Activated naive CD4-positive, alpha-beta T cell treated with anti-CD3 and anti-CD28 coated beads, Interleukin-2, amount 50 U/mL, for 24 hours (primary cell): ENCODE measurements at regions not wholly inside any gene's neighbourhood (a gene's known extent, or its start where the extent isn't known, plus 50 kb on each side); places are given as distances from the start of the nearest gene placed in this dataset.

Experiments
- H3K27ac Mint-ChIP-seq: one replicate; pipeline ENCODE4 v1.8.0; 2021; ENCODE audit warnings: mild to moderate bottlenecking, mixed read lengths
- H3K27me3 Mint-ChIP-seq: one replicate; pipeline ENCODE4 v1.8.0; 2021; ENCODE audit warnings: mixed read lengths
- H3K36me3 Mint-ChIP-seq: one replicate; pipeline ENCODE4 v1.8.0; 2021; ENCODE audit warnings: mixed read lengths
- H3K4me1 Mint-ChIP-seq: one replicate; pipeline ENCODE4 v1.8.0; 2021; ENCODE audit warnings: mixed read lengths
- H3K4me3 Mint-ChIP-seq: one replicate; pipeline ENCODE4 v1.8.0; 2021; ENCODE audit warnings: mild to moderate bottlenecking, mixed read lengths
- H3K9me3 Mint-ChIP-seq: one replicate; pipeline ENCODE4 v1.8.0; 2021; ENCODE audit warnings: mixed read lengths

DNA sequence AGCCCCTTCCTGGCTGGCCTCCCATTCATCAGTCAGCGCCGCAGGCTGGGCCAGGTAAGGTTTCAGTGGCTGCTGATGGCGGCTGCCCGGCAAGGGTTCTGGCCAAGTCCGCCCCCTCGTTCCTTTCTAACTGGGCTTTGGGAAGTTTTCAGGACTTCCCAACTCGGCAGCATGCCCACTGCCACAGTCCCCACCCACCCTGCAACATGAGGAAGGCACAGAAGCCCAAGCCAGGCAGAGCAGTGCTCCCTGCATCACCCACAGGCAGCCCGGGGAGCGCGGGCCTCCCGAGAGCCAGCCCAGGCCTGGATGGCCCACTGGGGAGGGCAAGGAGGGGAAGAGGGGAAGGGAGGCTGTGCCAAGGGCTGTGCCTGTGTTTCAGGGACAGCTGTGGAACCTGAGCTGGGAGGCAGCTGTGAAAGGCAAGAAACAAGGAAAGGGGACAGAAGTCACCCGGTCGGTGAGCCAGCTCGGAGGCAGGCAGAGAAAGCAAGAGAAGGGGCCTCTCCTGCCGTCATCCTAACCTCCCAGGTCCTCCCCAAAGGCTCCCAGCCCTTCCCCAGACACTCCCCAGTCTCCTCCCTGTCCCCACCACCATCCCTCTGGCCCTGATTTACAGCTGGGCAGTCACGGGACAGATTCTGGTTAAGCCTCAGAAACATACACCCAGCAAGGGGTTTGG lies 73.9 kb downstream of the CPN2 start:
- Mint-ChIP-seq H3K4me3 (no peak overlapping the region), H3K27me3 (no peaks in the 10 kb centered on the region), H3K9me3 (no peaks in the 10 kb centered on the region), H3K27ac (no peak overlapping the region), H3K4me1 (peaks cover 12% of the 10 kb centered on the region), H3K36me3 (no peaks in the 10 kb centered on the region)

DNA sequence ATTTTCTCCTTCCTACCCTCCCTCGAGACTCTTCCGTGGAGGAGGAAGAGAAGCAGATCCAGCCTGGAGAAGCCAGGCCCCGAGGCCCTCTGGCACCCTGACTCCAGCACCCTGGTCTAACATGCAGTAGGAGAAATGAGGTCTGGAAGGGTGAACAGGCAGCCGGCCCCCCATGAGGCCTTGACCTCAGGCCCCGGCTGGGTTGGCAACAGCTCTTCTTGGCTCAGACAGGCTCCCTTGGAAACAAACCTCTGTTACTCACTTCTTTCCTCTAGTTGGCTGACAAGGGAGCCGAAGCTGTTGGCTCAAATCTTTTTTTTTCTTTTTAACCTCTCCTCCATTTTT lies 73.4 kb downstream of the CPN2 start:
- Mint-ChIP-seq H3K4me1 (peaks cover 12% of the 10 kb centered on the region), H3K36me3 (no peaks in the 10 kb centered on the region), H3K27ac (no peak overlapping the region), H3K4me3 (no peak overlapping the region), H3K9me3 (no peaks in the 10 kb centered on the region), H3K27me3 (no peaks in the 10 kb centered on the region)

DNA sequence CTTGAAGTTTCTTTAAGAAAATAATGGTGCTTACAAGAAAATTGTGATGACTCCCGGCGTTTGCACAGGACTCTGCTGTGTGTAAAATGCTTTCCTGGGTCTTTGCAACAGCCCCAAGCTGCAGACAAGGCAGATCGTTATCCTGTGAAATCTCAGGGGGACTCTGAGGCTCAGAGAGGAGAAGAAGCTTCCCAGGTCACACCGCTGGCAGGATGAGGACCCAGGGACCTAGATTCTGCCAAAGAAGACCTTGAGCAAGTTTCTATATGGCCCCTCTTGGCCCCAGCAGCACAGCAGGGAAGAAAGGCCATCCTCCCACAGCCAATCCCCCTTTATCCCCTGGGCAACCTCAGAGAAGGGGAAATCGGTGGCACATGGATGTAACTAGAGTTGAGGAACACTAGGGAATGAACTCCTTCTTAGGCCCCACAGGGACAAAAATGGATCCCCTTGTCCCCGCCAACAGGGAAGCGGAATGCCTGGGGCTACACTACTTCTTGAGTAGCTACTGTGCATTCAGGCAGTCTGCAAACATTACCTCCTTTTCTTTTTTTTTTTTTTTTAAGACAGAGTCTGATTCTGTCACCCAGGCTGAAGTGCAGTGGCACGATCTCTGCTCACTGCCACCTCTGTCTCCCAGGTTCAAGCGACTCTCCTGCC lies 72.8 kb downstream of the CPN2 start:
- Mint-ChIP-seq H3K27ac (no peak overlapping the region), H3K4me3 (no peak overlapping the region), H3K27me3 (no peaks in the 10 kb centered on the region), H3K4me1 (peaks cover 12% of the 10 kb centered on the region), H3K9me3 (no peaks in the 10 kb centered on the region), H3K36me3 (no peaks in the 10 kb centered on the region)

DNA sequence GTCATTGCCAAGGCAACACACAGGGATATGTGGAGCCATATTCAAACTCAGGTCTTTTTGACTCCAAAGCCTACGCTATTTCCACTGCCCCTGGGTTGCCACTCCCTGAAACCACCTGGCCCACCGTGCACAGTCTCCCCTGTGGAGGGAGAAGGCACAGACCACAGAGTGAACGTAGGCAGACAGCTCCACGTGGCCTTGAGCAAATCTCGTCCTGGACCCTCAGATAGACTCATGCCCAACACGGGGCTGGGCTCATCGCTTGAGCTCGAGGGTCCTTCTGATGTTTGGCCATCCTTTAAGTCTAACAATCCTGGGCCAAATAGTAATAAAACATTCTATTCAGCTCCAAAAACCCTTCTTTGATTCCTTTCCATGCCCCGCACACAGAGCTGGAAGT lies 72.0 kb downstream of the CPN2 start:
- peaks cover 12% of the 10 kb centered on the region for H3K4me1 Mint-ChIP-seq
- H3K9me3 Mint-ChIP-seq, result no peaks in the 10 kb centered on the region
- no peak overlapping the region for H3K4me3 Mint-ChIP-seq
- H3K27me3 Mint-ChIP-seq, result no peaks in the 10 kb centered on the region
- H3K36me3 Mint-ChIP-seq, result no peaks in the 10 kb centered on the region
- H3K27ac Mint-ChIP-seq, result no peak overlapping the region

DNA sequence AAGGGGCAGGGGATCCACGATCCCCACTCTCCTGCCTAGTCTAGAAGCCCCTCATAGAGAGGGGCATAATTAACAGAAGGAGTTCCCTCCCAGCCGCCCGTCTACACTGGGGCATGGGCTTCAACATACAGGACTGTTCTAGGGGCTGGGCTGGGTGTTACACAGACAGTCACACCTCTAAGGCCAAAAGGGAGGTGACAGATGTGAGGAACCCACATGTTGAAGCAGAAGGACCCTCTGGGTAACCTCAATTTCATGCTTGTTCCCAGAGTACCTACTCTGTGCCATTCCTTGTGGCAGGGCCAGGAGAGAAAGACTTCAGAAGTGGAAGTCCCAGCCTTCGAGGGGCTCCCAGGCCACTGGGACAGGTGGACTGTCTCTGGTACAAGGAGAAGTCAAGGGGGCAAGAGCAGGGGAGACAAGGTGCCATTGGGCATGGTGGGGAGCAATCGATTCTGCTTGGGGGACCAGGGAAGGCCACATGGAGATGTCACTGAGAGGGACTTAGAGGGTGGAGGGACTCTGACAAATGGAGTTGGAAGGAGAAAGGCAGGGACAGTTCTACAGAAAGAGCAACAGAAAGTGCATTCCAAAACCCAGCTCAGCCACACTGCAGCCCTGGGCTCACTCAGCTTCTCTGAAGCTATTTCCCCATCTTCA lies 71.3 kb downstream of the CPN2 start:
- Mint-ChIP-seq H3K27me3 (no peaks in the 10 kb centered on the region), H3K27ac (no peak overlapping the region), H3K4me1 (peaks cover 10% of the 10 kb centered on the region), H3K4me3 (no peak overlapping the region), H3K9me3 (no peaks in the 10 kb centered on the region), H3K36me3 (no peaks in the 10 kb centered on the region)

DNA sequence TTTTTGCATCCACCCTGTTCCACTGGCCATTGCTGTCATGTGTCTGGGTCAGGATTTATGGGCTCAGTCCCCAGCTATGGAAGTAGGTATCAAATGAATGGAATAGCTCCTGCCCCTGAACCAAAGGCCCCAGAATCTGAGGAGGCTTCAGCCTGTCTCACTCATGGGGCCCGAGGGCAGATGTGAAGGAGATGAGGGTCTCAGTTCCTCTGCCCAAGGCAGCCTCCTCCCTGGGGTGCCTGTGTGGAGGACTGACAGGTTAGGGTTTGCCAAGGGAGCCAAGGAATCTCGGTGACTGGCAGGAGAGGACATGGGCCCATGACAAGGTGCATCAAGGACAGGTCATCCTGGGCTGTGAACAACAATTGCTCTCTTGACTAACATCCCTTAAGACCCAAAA lies 70.4 kb downstream of the CPN2 start:
- Mint-ChIP-seq H3K36me3 (no peaks in the 10 kb centered on the region), H3K27ac (no peak overlapping the region), H3K27me3 (no peaks in the 10 kb centered on the region), H3K9me3 (no peaks in the 10 kb centered on the region), H3K4me1 (peaks cover 4% of the 10 kb centered on the region), H3K4me3 (no peak overlapping the region)

DNA sequence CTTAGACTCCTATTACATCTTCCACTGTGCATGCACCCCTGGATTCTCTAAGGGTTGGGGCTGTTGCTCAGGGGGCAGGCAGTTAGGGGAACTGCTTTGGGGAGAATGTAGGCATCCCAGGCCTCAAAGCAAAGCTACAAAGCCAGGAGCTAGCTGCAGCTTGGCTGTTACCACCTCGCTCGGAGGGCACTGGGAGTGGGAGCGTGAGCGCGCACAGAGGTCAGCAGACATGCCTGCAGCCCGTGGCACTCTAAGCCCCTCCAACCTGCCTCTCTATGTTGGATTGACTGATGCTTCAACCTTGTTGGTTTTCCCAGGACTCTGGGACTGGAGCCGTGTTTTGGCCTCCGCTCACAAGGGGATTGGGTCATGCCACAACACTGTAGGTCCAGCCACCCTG lies 69.8 kb downstream of the CPN2 start:
- H3K9me3 Mint-ChIP-seq, result no peaks in the 10 kb centered on the region
- H3K4me1 Mint-ChIP-seq, result peaks cover 4% of the 10 kb centered on the region
- H3K27me3 Mint-ChIP-seq, result no peaks in the 10 kb centered on the region
- H3K4me3 Mint-ChIP-seq, result no peak overlapping the region
- no peaks in the 10 kb centered on the region for H3K36me3 Mint-ChIP-seq
- H3K27ac Mint-ChIP-seq, result no peak overlapping the region

DNA sequence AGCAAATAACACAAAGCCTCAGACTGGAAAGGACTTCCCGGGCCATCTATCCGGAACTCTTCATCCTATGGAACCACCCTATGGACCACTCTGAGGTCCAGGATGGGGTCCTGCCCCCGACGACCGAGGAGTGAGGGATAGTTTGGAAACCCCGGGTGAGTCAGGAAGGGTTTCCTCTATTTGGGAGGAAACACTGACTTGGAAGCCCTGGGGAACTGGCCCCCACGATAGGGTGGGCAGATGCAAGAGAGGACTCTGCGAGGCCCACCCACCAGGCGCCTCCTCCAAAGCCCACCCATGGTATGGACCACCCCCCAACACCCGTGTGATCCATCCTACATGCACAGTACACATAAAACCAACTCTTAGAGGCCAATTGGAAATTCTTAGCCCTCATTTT lies 69.4 kb downstream of the CPN2 start:
- Mint-ChIP-seq H3K36me3 (no peaks in the 10 kb centered on the region), H3K4me3 (no peak overlapping the region)

DNA sequence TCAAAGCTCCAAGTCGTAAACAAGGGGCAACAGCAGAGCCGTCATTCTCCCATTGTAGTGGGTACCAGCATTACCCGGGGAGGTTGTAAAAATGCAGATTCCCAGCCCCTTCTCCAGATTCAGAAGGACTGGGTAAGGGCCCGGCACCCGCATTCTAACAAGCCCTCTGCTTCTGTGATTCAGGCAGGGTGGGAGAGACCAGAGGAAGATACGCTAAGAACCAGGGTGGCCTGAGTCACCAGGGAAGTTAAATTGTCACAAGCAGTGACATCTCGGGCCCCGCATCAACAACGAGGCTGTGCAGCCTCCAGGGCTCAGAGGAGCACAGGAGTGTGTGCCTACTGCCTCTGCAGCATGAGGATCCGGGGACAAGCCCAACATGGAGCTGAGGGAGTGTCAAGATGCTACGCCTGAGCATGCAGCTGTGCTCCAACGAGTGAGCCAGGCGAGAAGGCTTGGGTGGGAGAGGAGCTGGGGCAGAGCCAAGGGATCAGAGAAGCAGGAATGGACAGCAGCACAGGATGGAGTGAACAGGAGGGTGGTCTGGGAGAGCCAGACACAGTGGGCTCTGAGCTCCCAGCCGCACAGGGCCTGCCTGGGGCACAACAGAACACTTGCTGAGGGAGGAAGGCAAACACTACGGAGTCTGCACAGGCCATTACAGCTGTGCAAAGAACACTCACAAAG lies 68.5 kb downstream of the CPN2 start:
- peaks cover 4% of the 10 kb centered on the region for H3K4me1 Mint-ChIP-seq
- H3K4me3 Mint-ChIP-seq, result no peak overlapping the region
- no peaks in the 10 kb centered on the region for H3K9me3 Mint-ChIP-seq
- peak overlapping the region; percentile 62 for H3K27ac Mint-ChIP-seq
- H3K36me3 Mint-ChIP-seq, result no peaks in the 10 kb centered on the region
- H3K27me3 Mint-ChIP-seq, result no peaks in the 10 kb centered on the region

More for the DNA sequence above, 69.4 kb downstream of the CPN2 start:
- Mint-ChIP-seq H3K9me3 (no peaks in the 10 kb centered on the region), H3K4me1 (peaks cover 4% of the 10 kb centered on the region), H3K27me3 (no peaks in the 10 kb centered on the region), H3K27ac (no peak overlapping the region)

DNA sequence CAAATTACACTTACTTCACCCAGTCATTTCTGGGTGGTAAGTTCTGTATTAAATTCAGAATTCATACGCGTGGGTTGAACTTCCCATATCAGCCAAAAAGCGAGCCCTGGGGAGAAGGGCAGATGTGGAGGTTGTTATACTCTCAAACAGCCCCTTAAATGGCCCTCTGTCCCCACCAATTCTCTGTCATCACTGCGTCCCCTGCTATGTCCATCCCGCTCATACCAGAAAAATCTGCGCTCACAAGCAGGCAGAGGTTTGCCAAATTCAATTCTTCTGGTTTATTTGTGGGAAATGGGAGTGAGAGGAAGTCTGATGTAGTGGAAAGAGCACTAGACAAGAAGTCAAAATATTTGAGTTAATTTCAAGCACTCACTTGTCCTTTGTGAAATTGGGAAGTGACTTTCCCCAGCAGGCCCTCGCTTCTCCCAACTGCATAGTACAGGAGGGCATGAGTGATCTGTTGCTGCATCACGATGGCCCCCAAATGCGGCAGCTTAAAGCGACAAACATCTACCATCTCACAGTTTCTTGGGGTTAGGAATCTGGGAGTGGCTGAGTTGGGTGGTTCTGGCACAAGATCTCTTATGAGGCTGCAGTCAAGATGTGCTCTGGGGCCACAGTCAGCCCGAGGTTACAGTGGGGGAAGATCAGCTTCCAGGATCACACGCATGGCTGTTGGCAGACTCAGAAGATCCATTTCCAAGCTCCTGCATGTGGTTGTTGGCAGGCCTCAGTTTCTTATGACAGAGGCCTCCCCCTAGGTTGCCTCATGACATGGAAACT lies 67.7 kb downstream of the CPN2 start:
- Mint-ChIP-seq H3K4me1 (peaks cover 4% of the 10 kb centered on the region), H3K9me3 (no peaks in the 10 kb centered on the region), H3K4me3 (no peak overlapping the region), H3K36me3 (no peaks in the 10 kb centered on the region), H3K27ac (no peak overlapping the region), H3K27me3 (peaks cover 2% of the 10 kb centered on the region)

DNA sequence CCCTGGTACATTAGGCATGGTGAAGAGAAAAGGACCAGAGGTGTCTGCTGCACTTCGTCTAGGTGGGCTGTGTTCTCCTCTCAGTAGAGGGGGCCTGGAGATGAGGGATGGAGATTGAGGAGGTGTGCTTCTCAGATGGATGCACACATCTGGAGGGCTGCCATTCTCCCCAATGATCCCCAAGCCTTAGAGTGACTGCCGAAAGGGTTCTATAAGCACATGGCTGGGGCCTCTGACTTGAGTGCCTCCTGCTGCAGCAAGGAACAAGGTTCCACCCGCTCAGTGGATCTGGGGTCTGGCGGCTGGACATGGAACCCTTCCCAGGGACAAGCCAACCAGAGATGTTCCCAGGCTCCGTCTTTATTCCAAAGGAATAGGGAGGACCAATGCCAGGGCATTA lies 66.8 kb downstream of the CPN2 start:
- Mint-ChIP-seq H3K36me3 (no peaks in the 10 kb centered on the region), H3K9me3 (no peaks in the 10 kb centered on the region), H3K27me3 (peaks cover 2% of the 10 kb centered on the region)

DNA sequence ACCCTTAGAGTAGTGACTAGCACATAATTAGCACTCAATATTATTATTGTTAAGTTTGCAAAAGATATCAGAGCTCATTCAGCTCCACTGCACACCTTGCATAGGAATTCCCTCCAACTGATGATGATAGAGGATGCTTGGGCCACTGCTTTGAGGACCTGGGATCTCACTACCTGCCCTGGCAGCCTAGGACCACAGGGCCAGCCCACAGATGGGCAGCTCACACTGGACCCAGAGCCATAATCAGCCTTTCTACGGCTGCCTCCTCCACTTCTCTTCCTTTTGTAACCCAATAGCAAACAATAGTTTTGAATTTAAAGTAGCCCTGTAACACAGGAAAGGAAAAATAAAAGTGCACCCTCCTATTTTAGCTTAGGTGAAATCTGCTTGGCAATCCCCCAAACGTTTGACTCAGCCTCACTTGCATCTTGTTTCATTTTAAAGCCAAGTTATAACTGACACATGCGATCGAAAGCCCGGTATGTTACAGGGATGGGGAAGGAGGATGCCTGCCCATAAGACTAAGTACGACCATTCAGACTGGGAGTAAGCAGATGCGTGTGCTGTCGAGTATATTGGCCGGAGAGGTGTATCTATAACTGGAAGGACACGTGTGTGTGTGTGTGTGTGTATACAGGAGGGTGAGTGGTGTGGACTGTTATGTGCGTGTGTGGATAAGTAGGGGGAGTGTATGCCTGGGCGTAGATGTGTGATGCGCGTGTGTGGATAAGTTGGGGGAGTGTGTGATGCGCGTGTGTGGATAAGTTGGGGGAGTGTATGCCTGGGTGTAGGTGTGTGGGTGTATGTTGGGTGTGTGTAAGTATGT lies 65.9 kb downstream of the CPN2 start:
- Mint-ChIP-seq H3K4me1 (peaks cover 1% of the 10 kb centered on the region), H3K4me3 (no peak overlapping the region), H3K36me3 (no peaks in the 10 kb centered on the region), H3K27me3 (peaks cover 2% of the 10 kb centered on the region), H3K9me3 (no peaks in the 10 kb centered on the region), H3K27ac (no peak overlapping the region)

More for the DNA sequence above, 66.8 kb downstream of the CPN2 start:
- H3K27ac Mint-ChIP-seq, result no peak overlapping the region
- H3K4me3 Mint-ChIP-seq, result no peak overlapping the region
- peaks cover 4% of the 10 kb centered on the region for H3K4me1 Mint-ChIP-seq

DNA sequence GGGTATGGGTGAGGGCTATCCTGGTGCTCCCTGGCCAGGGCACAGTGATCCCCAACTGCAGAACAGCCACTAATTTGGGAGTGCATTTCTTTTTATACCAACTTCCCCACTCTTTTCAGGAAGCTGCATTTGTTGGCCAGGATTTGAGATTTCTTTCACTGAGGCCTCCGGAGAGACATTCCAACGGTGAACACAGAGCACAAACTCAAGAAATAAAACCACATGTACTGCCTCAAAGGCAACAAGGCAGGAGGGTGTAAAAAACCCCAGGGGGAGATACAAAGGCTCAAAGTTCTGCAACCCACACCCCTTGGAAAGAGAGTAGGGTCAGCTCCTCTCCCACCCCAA lies 65.3 kb downstream of the CPN2 start:
- peaks cover 2% of the 10 kb centered on the region for H3K27me3 Mint-ChIP-seq
- H3K4me1 Mint-ChIP-seq, result no peaks in the 10 kb centered on the region
- no peak overlapping the region for H3K27ac Mint-ChIP-seq
- H3K4me3 Mint-ChIP-seq, result no peak overlapping the region
- H3K36me3 Mint-ChIP-seq, result no peaks in the 10 kb centered on the region
- H3K9me3 Mint-ChIP-seq, result no peaks in the 10 kb centered on the region

DNA sequence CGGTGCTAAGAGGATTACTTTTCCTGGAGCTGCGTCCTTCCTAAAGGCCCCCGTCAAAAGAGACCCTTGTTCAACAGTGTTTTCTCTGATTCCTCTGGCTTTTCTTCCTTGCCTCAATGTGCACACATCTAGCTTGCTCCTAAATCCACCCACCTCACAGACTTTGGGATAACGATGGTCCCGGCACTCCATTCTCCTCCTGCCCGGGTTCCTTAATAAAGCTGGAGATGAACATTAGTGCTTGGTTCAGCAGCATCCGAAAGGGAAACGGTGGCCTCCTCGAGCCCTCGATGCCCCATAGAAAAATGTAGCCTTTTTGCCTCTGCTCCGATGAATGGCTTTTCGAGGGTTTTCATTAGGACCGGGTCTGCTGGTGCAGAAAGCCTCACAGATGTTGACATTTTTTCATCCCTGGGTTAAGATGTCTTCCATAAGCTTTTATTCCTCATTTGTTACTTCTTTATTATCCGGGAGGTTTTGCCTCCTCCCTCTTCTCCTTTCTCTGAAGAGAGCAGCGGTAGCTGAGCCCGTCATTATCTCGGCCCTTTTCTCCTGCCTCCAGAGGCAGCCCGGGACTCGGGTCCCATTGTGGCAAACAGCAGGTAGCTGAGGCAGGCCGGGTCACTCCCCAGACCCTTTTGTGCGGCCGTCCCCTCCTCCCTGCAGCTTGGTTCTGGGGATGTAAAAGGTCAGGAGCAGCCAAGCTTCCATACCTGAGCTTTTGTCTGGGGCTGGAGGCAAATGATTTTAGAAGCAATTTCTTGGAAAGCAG lies 64.6 kb downstream of the CPN2 start:
- H3K27ac Mint-ChIP-seq, result no peak overlapping the region
- no peaks in the 10 kb centered on the region for H3K9me3 Mint-ChIP-seq
- H3K27me3 Mint-ChIP-seq, result peaks cover 2% of the 10 kb centered on the region
- no peaks in the 10 kb centered on the region for H3K36me3 Mint-ChIP-seq
- no peak overlapping the region for H3K4me3 Mint-ChIP-seq
- H3K4me1 Mint-ChIP-seq, result no peaks in the 10 kb centered on the region
